ENCODE measurements at regions not wholly inside any gene's neighbourhood (a gene's known extent, or its start where the extent isn't known, plus 50 kb on each side); places are given as distances from the start of the nearest gene placed in this dataset.
"Not testable (repeated sequence)": the region's sequence is repeated elsewhere in the genome, so short reads cannot be mapped to it uniquely, and the experiment has no call there.

DNA sequence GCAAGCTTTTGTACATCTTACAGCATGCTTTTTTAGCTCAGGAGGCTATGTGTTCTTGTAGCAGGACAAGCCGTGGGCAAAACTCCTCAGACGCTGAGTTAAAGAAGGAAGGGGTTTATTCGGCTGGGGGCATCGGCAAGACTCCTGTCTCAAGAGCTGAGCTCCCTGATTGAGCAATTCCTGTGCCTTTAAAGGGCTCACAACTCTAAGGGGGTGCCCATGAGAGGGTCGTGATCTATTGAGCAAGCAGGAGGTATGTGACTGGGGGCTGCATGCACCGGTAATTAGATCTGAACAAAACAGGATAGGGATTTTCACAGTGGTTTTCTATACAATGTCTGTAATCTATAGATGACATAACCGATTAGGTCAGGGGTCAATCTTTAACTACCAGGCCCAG is 456.3 kb downstream of the TMEM135 start:
- H3K4me3 ChIP-seq (ENCODE audit: low read length); BruUV-seq (replicated peaks); H3K79me2 ChIP-seq (ENCODE audit: low read length); H2AFZ ChIP-seq (ENCODE audit: low read length); intact Hi-C loops (cut with micrococcal nuclease); H3K36me3 ChIP-seq (ENCODE audit: low read depth, low read length); H3K27ac ChIP-seq (ENCODE audit: low read length); H3K9me2 ChIP-seq (replicated peaks; ENCODE audit: low read length); H3K4me1 ChIP-seq (ENCODE audit: insufficient read depth, low read length); POLR2A ChIA-PET (ENCODE audit: unreplicated experiment); DNase-seq; H3K9me3 ChIP-seq (ENCODE audit: low read length); H3K9ac ChIP-seq (ENCODE audit: low read length); ATAC-seq; H3K27me3 ChIP-seq (ENCODE audit: low read length); CTCF ChIA-PET; H3K4me2 ChIP-seq (ENCODE audit: low read length); H4K20me1 ChIP-seq (ENCODE audit: low read length); H3F3A ChIP-seq (ENCODE audit: low read length, unreplicated experiment): not testable (repeated sequence)

DNA sequence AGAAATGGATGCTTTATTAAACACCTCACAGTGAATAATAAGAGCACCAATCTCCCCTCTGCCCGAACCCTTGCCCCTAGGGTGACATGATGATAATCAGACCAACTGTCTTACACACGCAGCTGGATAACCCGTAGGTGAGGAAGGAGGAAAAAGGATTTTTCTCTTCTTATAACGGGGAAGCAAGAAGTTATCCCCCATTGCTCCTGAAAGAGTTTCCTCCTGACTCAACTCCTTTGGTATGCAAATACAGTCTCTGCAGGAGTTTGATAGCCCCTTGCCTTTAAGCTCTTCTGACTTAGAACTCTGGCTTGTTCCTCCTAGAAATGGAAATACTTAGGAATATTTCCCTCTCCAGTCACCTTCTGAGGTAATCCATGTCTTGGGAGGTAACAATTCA is 455.8 kb downstream of the TMEM135 start:
- Histone ChIP-seq H2AFZ (ENCODE audit: low read length) (no peak overlapping the region), H3K4me2 (ENCODE audit: low read length) (no peak overlapping the region), H3K9ac (ENCODE audit: low read length) (no peak overlapping the region), H3F3A (ENCODE audit: low read length, unreplicated experiment) (no peaks in the 10 kb centered on the region), H3K9me2 (replicated peaks; ENCODE audit: low read length) (no peaks in the 10 kb centered on the region), H3K27me3 (ENCODE audit: low read length) (no peaks in the 10 kb centered on the region), H3K9me3 (ENCODE audit: low read length) (no peaks in the 10 kb centered on the region), H3K27ac (ENCODE audit: low read length) (no peak overlapping the region), H3K36me3 (ENCODE audit: low read depth, low read length) (no peaks in the 10 kb centered on the region), H3K4me3 (ENCODE audit: low read length) (no peak overlapping the region), H3K4me1 (ENCODE audit: insufficient read depth, low read length) (no peaks in the 10 kb centered on the region), H3K79me2 (ENCODE audit: low read length) (no peaks in the 10 kb centered on the region), H4K20me1 (ENCODE audit: low read length) (no peaks in the 10 kb centered on the region)
- TF ChIP-seq EZH2 (IDR thresholded peaks at IDR 0.05; ENCODE audit: low read length, unreplicated experiment) (no peak), EZH2phosphoT487 (IDR thresholded peaks at IDR 0.05; ENCODE audit: borderline replicate concordance, low read length) (no peak)
- TF ChIP-seq, protein P1, sequence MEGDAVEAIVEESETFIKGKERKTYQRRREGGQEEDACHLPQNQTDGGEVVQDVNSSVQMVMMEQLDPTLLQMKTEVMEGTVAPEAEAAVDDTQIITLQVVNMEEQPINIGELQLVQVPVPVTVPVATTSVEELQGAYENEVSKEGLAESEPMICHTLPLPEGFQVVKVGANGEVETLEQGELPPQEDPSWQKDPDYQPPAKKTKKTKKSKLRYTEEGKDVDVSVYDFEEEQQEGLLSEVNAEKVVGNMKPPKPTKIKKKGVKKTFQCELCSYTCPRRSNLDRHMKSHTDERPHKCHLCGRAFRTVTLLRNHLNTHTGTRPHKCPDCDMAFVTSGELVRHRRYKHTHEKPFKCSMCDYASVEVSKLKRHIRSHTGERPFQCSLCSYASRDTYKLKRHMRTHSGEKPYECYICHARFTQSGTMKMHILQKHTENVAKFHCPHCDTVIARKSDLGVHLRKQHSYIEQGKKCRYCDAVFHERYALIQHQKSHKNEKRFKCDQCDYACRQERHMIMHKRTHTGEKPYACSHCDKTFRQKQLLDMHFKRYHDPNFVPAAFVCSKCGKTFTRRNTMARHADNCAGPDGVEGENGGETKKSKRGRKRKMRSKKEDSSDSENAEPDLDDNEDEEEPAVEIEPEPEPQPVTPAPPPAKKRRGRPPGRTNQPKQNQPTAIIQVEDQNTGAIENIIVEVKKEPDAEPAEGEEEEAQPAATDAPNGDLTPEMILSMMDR (conservative IDR thresholded peaks at IDR 0.05; ENCODE audit: low read depth, low read length), result no peak
- BruUV-seq (replicated peaks), result no TSS peak
- intact Hi-C loops (cut with micrococcal nuclease), result no loop called here
- POLR2A ChIA-PET (ENCODE audit: unreplicated experiment), result no interaction called here
- CTCF ChIA-PET, result no interaction called here
- ATAC-seq (no peak), DNase-seq (no peak)

DNA sequence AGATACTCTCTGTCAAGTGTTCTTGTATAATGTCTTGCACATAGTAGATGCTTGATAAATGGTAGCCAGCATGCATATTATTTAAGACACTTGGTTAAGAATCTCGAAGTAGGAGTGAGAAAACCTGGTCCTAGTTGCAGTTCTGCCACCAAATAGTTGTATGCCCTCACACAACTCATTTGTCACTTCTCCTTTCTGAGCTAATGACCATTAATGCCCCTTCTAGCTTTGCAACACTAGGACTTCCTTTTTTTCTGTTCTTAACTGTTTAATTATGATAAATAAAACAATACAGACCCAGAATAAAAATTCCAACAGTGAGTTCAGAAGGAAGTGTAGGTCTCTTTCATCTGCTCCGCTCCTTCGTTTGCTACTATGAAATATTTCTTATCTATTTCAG is 453.6 kb downstream of the TMEM135 start:
- Histone ChIP-seq H3K4me3 (ENCODE audit: low read length) (no peak overlapping the region), H2AFZ (ENCODE audit: low read length) (no peak overlapping the region), H3K9me3 (ENCODE audit: low read length) (no peaks in the 10 kb centered on the region), H3F3A (ENCODE audit: low read length, unreplicated experiment) (no peaks in the 10 kb centered on the region), H3K27me3 (ENCODE audit: low read length) (no peaks in the 10 kb centered on the region), H3K36me3 (ENCODE audit: low read depth, low read length) (no peaks in the 10 kb centered on the region), H3K79me2 (ENCODE audit: low read length) (no peaks in the 10 kb centered on the region), H4K20me1 (ENCODE audit: low read length) (no peaks in the 10 kb centered on the region), H3K9ac (ENCODE audit: low read length) (no peak overlapping the region), H3K9me2 (replicated peaks; ENCODE audit: low read length) (no peaks in the 10 kb centered on the region), H3K4me1 (ENCODE audit: insufficient read depth, low read length) (no peaks in the 10 kb centered on the region), H3K27ac (ENCODE audit: low read length) (no peak overlapping the region), H3K4me2 (ENCODE audit: low read length) (no peak overlapping the region)
- ATAC-seq (no peak), DNase-seq (no peak)
- intact Hi-C loops (cut with micrococcal nuclease), result no loop called here
- TF ChIP-seq, protein P1 (conservative IDR thresholded peaks at IDR 0.05; ENCODE audit: low read depth, low read length), result no peak
- no peak for TF ChIP-seq EZH2phosphoT487 (IDR thresholded peaks at IDR 0.05; ENCODE audit: borderline replicate concordance, low read length)
- TF ChIP-seq EZH2 (IDR thresholded peaks at IDR 0.05; ENCODE audit: low read length, unreplicated experiment), result no peak
- no TSS peak for BruUV-seq (replicated peaks)
- CTCF ChIA-PET, result no interaction called here
- POLR2A ChIA-PET (ENCODE audit: unreplicated experiment), result no interaction called here

All from PC-3 (cell line).